ENCODE measurements at regions not wholly inside any gene's neighbourhood (a gene's known extent, or its start where the extent isn't known, plus 50 kb on each side); places are given as distances from the start of the nearest gene placed in this dataset.

DNA sequence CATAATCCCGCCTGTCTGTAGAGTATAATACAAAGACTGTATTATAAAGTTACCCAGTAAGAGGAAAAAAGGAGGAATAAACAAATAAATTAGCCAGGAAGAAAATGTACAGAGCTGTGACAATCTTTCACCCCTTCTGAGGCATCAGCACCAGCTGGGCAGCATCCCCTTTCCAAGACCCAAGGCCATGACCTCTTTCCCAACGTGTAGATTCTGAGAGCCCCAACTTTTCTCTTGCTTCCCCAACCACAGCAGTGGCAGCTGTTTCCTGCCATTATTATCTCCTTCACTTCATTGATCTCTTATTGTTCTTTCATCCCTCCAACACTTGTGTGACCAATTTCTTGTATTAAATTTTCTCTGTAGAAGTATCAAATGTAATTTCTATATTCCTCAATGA, 101.6 kb downstream of the BBS10 start (continued):
- TF ChIP-seq, protein P1, sequence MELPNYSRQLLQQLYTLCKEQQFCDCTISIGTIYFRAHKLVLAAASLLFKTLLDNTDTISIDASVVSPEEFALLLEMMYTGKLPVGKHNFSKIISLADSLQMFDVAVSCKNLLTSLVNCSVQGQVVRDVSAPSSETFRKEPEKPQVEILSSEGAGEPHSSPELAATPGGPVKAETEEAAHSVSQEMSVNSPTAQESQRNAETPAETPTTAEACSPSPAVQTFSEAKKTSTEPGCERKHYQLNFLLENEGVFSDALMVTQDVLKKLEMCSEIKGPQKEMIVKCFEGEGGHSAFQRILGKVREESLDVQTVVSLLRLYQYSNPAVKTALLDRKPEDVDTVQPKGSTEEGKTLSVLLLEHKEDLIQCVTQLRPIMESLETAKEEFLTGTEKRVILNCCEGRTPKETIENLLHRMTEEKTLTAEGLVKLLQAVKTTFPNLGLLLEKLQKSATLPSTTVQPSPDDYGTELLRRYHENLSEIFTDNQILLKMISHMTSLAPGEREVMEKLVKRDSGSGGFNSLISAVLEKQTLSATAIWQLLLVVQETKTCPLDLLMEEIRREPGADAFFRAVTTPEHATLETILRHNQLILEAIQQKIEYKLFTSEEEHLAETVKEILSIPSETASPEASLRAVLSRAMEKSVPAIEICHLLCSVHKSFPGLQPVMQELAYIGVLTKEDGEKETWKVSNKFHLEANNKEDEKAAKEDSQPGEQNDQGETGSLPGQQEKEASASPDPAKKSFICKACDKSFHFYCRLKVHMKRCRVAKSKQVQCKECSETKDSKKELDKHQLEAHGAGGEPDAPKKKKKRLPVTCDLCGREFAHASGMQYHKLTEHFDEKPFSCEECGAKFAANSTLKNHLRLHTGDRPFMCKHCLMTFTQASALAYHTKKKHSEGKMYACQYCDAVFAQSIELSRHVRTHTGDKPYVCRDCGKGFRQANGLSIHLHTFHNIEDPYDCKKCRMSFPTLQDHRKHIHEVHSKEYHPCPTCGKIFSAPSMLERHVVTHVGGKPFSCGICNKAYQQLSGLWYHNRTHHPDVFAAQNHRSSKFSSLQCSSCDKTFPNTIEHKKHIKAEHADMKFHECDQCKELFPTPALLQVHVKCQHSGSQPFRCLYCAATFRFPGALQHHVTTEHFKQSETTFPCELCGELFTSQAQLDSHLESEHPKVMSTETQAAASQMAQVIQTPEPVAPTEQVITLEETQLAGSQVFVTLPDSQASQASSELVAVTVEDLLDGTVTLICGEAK (IDR thresholded peaks at IDR 0.05), result no peak
- TF ChIP-seq, protein P1 (CRISPR knock-in tag; IDR thresholded peaks at IDR 0.05), result no peak
- no peak for TF ChIP-seq ZNF367 (CRISPR knock-in tag; IDR thresholded peaks at IDR 0.05; ENCODE audit: borderline replicate concordance)
- TF ChIP-seq ZMYM3 (CRISPR knock-in tag; IDR thresholded peaks at IDR 0.05), result no peak
- TF ChIP-seq HNF4G (IDR thresholded peaks at IDR 0.05; ENCODE audit: borderline replicate concordance, low read depth, low read length), result no peak
- no peak for TF ChIP-seq HNF4G (CRISPR knock-in tag; IDR thresholded peaks at IDR 0.05; ENCODE audit: borderline replicate concordance, low read depth)
- no peak for TF ChIP-seq ZNF430 (CRISPR knock-in tag; IDR thresholded peaks at IDR 0.05)
